Gastroesophageal sphincter (tissue), 4 donors: ENCODE measurements at regions not wholly inside any gene's neighbourhood (a gene's known extent, or its start where the extent isn't known, plus 50 kb on each side); places are given as distances from the start of the nearest gene placed in this dataset.

Experiments
- ATAC-seq: fragments of 150-250 bp; one replicate; pipeline ENCODE4 v1.9.1; 2016; ENCODE audit warnings: mild to moderate bottlenecking, moderate library complexity
- H3K27ac ChIP-seq, 4 donors: fragments of 200-600 bp; sonication (generic) in 3 of 4; 1 replicate in 3 of 4; 2 replicates in 1 of 4; pipeline ENCODE4 v1.5.1; 2016 to 2019
- H3K27me3 ChIP-seq: fragments of 200-600 bp; sonication (generic); one replicate; pipeline ENCODE4 v1.5.1; 2019
- H3K36me3 ChIP-seq, 2 donors: fragments of 200-600 bp; sonication (generic); one replicate each; pipeline ENCODE4 v1.5.1; 2019; ENCODE audit warnings: control low read depth in 1 of 2
- H3K4me1 ChIP-seq, 3 donors: fragments of 200-600 bp; sonication (generic); 1 replicate in 2 of 3; 2 replicates in 1 of 3; pipeline ENCODE4 v1.5.1; 2016 to 2019; ENCODE audit warnings: control low read depth in 2 of 3
- H3K4me3 ChIP-seq, 2 donors: fragments of 200-600 bp; sonication (generic); one replicate each; pipeline ENCODE4 v1.5.1; 2019; ENCODE audit warnings: mild to moderate bottlenecking in 1 of 2, moderate library complexity in 1 of 2
- H3K9me3 ChIP-seq, 3 donors: fragments of 200-600 bp; sonication (generic); one replicate each; pipeline ENCODE4 v1.5.1; 2017 to 2019; ENCODE audit warnings: control low read depth in 2 of 3
- CTCF ChIP-seq, 4 experiments: fragments of 200-600 bp in 2 of 4; fragments of 450-650 bp in 2 of 4; sonication (generic) in 1 of 4; IDR thresholded peaks; one replicate each; pipeline ENCODE4 v1.5.1; 2017 to 2019; ENCODE audit warnings: antibody characterized with exemption in 4 of 4, mild to moderate bottlenecking in 2 of 4, moderate library complexity in 2 of 4
- EP300 ChIP-seq: sonication (generic); formaldehyde crosslinking; IDR thresholded peaks from one replicate; pipeline ENCODE4 v1.6.1; 2017; ENCODE audit warnings: antibody characterized with exemption, mild to moderate bottlenecking
- POLR2A ChIP-seq, 2 donors: fragments of 450-650 bp; IDR thresholded peaks; one replicate each; pipeline ENCODE4 v1.6.1; 2017; ENCODE audit warnings: antibody characterized with exemption in 2 of 2, mild to moderate bottlenecking in 2 of 2, moderate library complexity in 1 of 2
- POLR2AphosphoS5 ChIP-seq: sonication (generic); formaldehyde crosslinking; IDR thresholded peaks from one replicate; pipeline ENCODE4 v1.6.1; 2017; ENCODE audit warnings: antibody characterized with exemption
- WGBS, 2 donors: methylation state at CpG; one replicate each; pipeline ENCODE4 v1.1.5; 2018; ENCODE audit warnings: low coverage in 1 of 2; 5-methylcytosine and 5-hydroxymethylcytosine counted together

GRCh38 chr13:50089633-50090032, 74.4 kb downstream of the KCNRG start:
- ATAC-seq: no peak
- Histone ChIP-seq H3K4me1 (peaks cover 0 to 23% (median 0%) of the 10 kb centered on the region in 3 donors), H3K4me3 (no peak overlapping the region), H3K27me3 (no peaks in the 10 kb centered on the region), H3K27ac (no peak overlapping the region), H3K36me3 (no peaks in the 10 kb centered on the region), H3K9me3 (no peaks in the 10 kb centered on the region)
- no peak for TF ChIP-seq CTCF (IDR thresholded peaks at IDR 0.05)
- TF ChIP-seq EP300: no peak
- TF ChIP-seq POLR2AphosphoS5: no peak
- TF ChIP-seq POLR2A (IDR thresholded peaks at IDR 0.05): no peak
- 100% methylated on average over 1 of the region's 1 CpG for WGBS, 2 donors

GRCh38 chr13:50090211-50090610, 75.0 kb downstream of the KCNRG start:
- Histone ChIP-seq H3K27me3 (no peaks in the 10 kb centered on the region), H3K27ac (no peak overlapping the region), H3K36me3 (no peaks in the 10 kb centered on the region), H3K9me3 (no peaks in the 10 kb centered on the region), H3K4me1 (peaks cover 0 to 18% (median 0%) of the 10 kb centered on the region in 3 donors), H3K4me3 (no peak overlapping the region)
- 93 to 95% methylated on average over 4 to 5 of the region's 5 CpGs for WGBS, 2 donors
- TF ChIP-seq POLR2A (IDR thresholded peaks at IDR 0.05) (no peak), CTCF (IDR thresholded peaks at IDR 0.05) (no peak), POLR2AphosphoS5 (no peak), EP300 (no peak)
- ATAC-seq: no peak

GRCh38 chr13:50094615-50095293, 79.5 kb downstream of the KCNRG start:
- TF ChIP-seq EP300 (no peak), POLR2A (IDR thresholded peaks at IDR 0.05) (no peak), POLR2AphosphoS5 (no peak), CTCF (IDR thresholded peaks at IDR 0.05) (no peak)
- no peak for ATAC-seq
- peaks cover 0 to 6% (median 0%) of the 10 kb centered on the region in 3 donors for H3K9me3 ChIP-seq

GRCh38 chr13:50098693-50099092, 83.4 kb downstream of the KCNRG start:
- H3K4me1 ChIP-seq: no peaks in the 10 kb centered on the region
- H3K9me3 ChIP-seq: peaks cover 0 to 6% (median 0%) of the 10 kb centered on the region in 3 donors
- no peak for TF ChIP-seq EP300
- TF ChIP-seq CTCF (IDR thresholded peaks at IDR 0.05): no peak
- TF ChIP-seq POLR2AphosphoS5: no peak
- TF ChIP-seq POLR2A (IDR thresholded peaks at IDR 0.05): no peak
- 83 to 100% methylated on average over 1 of the region's 1 CpG for WGBS, 2 donors
- H3K4me3 ChIP-seq: no peak overlapping the region
- H3K36me3 ChIP-seq: peaks cover 0 to 6% of the 10 kb centered on the region in 2 donors
- no peaks in the 10 kb centered on the region for H3K27me3 ChIP-seq
- no peak for ATAC-seq
- no peak overlapping the region for H3K27ac ChIP-seq

More at GRCh38 chr13:50094615-50095293, 79.5 kb downstream of the KCNRG start:
- H3K4me1 ChIP-seq: peaks cover 0 to 9% (median 0%) of the 10 kb centered on the region in 3 donors
- H3K4me3 ChIP-seq: no peak overlapping the region
- H3K27ac ChIP-seq: no peak overlapping the region
- H3K36me3 ChIP-seq: peaks cover 0 to 6% of the 10 kb centered on the region in 2 donors
- H3K27me3 ChIP-seq: no peaks in the 10 kb centered on the region

GRCh38 chr13:50099473-50099872, 84.2 kb downstream of the KCNRG start:
- Histone ChIP-seq H3K4me1 (no peaks in the 10 kb centered on the region), H3K36me3 (peaks cover 0 to 6% of the 10 kb centered on the region in 2 donors), H3K27ac (no peak overlapping the region), H3K9me3 (peaks cover 0 to 6% (median 0%) of the 10 kb centered on the region in 3 donors), H3K27me3 (no peaks in the 10 kb centered on the region), H3K4me3 (no peak overlapping the region)
- ATAC-seq: no peak
- TF ChIP-seq CTCF (IDR thresholded peaks at IDR 0.05): no peak
- no peak for TF ChIP-seq POLR2AphosphoS5
- no peak for TF ChIP-seq POLR2A (IDR thresholded peaks at IDR 0.05)
- no peak for TF ChIP-seq EP300
